Spleen (tissue), 7 donors: ENCODE measurements at regions not wholly inside any gene's neighbourhood (a gene's known extent, or its start where the extent isn't known, plus 50 kb on each side); places are given as distances from the start of the nearest gene placed in this dataset.

Experiments used
- POLR2A ChIP-seq, 3 donors: fragments of 450-650 bp; IDR thresholded peaks; one replicate each; pipeline ENCODE4 v1.5.1; 2017; ENCODE audit warnings: antibody characterized with exemption in 3 of 3, mild to moderate bottlenecking in 1 of 3
- TF ChIP-seq, protein P1 (sequence below), 11 experiments: fragments of 200-600 bp in 7 of 11; fragments of 450-650 bp in 4 of 11; sonication (generic) in 4 of 11; IDR thresholded peaks in 8 of 11; conservative IDR thresholded peaks in 3 of 11; 1 replicate in 7 of 11; 2 replicates in 4 of 11; pipeline versions ENCODE4 v1.4.0 to v1.8.0; 2016 to 2021; ENCODE audit warnings: antibody characterized with exemption in 11 of 11, inconsistent platforms in 4 of 11, mild to moderate bottlenecking in 1 of 11
- donor health status: DM: no; HTN: no; CAD: no; lungs with moderate emphysema.
- donor health status: DM: no; HTN: no; CAD: no.
- donor health status: DM: no; HTN: no; CAD: no.

DNA sequence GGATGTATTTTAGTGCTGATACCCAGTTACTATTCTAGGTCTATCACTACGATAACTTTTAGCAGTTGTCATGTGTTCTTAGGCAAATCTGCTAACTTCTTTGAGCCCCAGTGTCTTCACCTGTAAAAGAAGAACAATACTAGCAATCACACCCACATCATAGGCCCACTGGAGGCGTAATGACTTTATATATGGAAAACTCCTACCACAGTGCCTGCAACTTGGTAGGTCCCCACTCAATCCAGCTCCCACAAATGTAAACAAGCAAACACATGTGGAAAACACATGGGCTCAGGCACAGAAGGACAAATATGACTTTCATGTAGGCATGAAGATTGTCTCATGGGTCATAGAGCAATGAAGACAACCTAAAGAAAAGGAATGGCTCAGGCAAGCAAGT, 115.8 kb downstream of the TBX19 start:
- TF ChIP-seq, protein P1, sequence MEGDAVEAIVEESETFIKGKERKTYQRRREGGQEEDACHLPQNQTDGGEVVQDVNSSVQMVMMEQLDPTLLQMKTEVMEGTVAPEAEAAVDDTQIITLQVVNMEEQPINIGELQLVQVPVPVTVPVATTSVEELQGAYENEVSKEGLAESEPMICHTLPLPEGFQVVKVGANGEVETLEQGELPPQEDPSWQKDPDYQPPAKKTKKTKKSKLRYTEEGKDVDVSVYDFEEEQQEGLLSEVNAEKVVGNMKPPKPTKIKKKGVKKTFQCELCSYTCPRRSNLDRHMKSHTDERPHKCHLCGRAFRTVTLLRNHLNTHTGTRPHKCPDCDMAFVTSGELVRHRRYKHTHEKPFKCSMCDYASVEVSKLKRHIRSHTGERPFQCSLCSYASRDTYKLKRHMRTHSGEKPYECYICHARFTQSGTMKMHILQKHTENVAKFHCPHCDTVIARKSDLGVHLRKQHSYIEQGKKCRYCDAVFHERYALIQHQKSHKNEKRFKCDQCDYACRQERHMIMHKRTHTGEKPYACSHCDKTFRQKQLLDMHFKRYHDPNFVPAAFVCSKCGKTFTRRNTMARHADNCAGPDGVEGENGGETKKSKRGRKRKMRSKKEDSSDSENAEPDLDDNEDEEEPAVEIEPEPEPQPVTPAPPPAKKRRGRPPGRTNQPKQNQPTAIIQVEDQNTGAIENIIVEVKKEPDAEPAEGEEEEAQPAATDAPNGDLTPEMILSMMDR (IDR thresholded peaks at IDR 0.05 in 8 of 11, conservative IDR thresholded peaks at IDR 0.05 in 3 of 11), result no peak
- no peak for TF ChIP-seq POLR2A (IDR thresholded peaks at IDR 0.05)
